Neural cell (in vitro differentiated cells): ENCODE measurements at regions not wholly inside any gene's neighbourhood (a gene's known extent, or its start where the extent isn't known, plus 50 kb on each side); places are given as distances from the start of the nearest gene placed in this dataset.

Source experiments
- H2AFZ ChIP-seq: fragments of 200-600, 300-800 bp; sonication (generic), shearing (Covaris generic); 2 replicates; pipeline ENCODE4 v1.6.0; 2014; ENCODE audit warnings: low read depth, mild to moderate bottlenecking, antibody characterized with exemption, low read length, moderate library complexity
- H3F3A ChIP-seq: fragments of 200-600 bp; shearing (Covaris generic); 2 replicates; pipeline ENCODE4 v1.6.1; 2016; ENCODE audit warnings: mild to moderate bottlenecking, moderate library complexity, mixed read lengths, antibody characterized with exemption, low read length; ENCODE audit not compliant: insufficient read depth, poor library complexity, severe bottlenecking
- H3K27ac ChIP-seq: fragments of 200-600, 300-800 bp; sonication (generic), shearing (Covaris generic); 2 replicates; pipeline ENCODE4 v1.5.1; 2014; ENCODE audit warnings: mild to moderate bottlenecking, low read length, moderate library complexity
- H3K27me3 ChIP-seq: fragments of 300-800, 200-600 bp; sonication (generic), shearing (Covaris generic); 2 replicates; pipeline ENCODE4 v1.6.0; 2014; ENCODE audit warnings: mild to moderate bottlenecking, low read depth, low read length, moderate library complexity; ENCODE audit not compliant: insufficient read depth
- H3K36me3 ChIP-seq: fragments of 300-800, 200-600 bp; sonication (generic), shearing (Covaris generic); 2 replicates; pipeline ENCODE4 v1.5.1; 2014; ENCODE audit warnings: mild to moderate bottlenecking, antibody characterized with exemption, low read length, moderate library complexity; ENCODE audit not compliant: insufficient read depth
- H3K4me2 ChIP-seq: fragments of 300-800, 200-600 bp; sonication (generic), shearing (Covaris generic); 2 replicates; pipeline ENCODE4 v1.6.0; 2014; ENCODE audit warnings: mild to moderate bottlenecking, low read length
- H3K4me3 ChIP-seq: fragments of 300-800, 200-600 bp; sonication (generic), shearing (Covaris generic); 2 replicates; pipeline ENCODE4 v1.5.1; 2014; ENCODE audit warnings: mild to moderate bottlenecking, low read length, moderate library complexity
- H3K79me2 ChIP-seq: fragments of 200-600 bp; shearing (Covaris generic); replicated peaks from 2 replicates; pipeline ENCODE4 v1.6.0; 2014; ENCODE audit warnings: mild to moderate bottlenecking, low read length, moderate library complexity; ENCODE audit not compliant: insufficient read depth
- H3K9ac ChIP-seq: fragments of 300-800, 200-600 bp; sonication (generic), shearing (Covaris generic); 2 replicates; pipeline ENCODE4 v1.6.1; 2016; ENCODE audit warnings: mild to moderate bottlenecking, low read length, mixed read lengths
- H3K9me2 ChIP-seq: fragments of 200-600 bp; shearing (Covaris generic); 2 replicates; pipeline ENCODE4 v1.6.1; 2016; ENCODE audit warnings: mild to moderate bottlenecking, low read length, mixed read lengths; ENCODE audit not compliant: insufficient read depth
- H3K9me3 ChIP-seq: fragments of 200-600, 300-800 bp; sonication (generic), shearing (Covaris generic); 2 replicates; pipeline ENCODE4 v1.6.1; 2016; ENCODE audit warnings: mild to moderate bottlenecking, mixed run types, low read length, moderate library complexity, mixed read lengths
- H4K20me1 ChIP-seq: fragments of 200-600 bp; shearing (Covaris generic); 2 replicates; pipeline ENCODE4 v1.6.1; 2016; ENCODE audit warnings: mild to moderate bottlenecking, mixed run types; ENCODE audit not compliant: insufficient read depth
- MXI1 ChIP-seq: fragments of 450-650 bp; conservative IDR thresholded peaks from 2 replicates; pipeline ENCODE4 v1.6.1; 2014; ENCODE audit warnings: antibody characterized with exemption, mild to moderate bottlenecking; ENCODE audit not compliant: poor library complexity, severe bottlenecking
- POLR2AphosphoS5 ChIP-seq: IDR thresholded peaks from 2 replicates; pipeline ENCODE4 v1.6.1; 2012
- SMC3 ChIP-seq: fragments of 450-650 bp; conservative IDR thresholded peaks from 2 replicates; pipeline ENCODE4 v1.6.1; 2014; ENCODE audit warnings: antibody characterized with exemption, mild to moderate bottlenecking, moderate library complexity; ENCODE audit not compliant: poor library complexity
- TAF1 ChIP-seq: IDR thresholded peaks from 2 replicates; pipeline ENCODE4 v1.6.1; 2012; ENCODE audit warnings: low read depth
- TF ChIP-seq, protein P1 (sequence below): fragments of 450-650 bp; IDR thresholded peaks from 2 replicates; pipeline ENCODE4 v1.5.1; 2014; ENCODE audit warnings: antibody characterized with exemption, mild to moderate bottlenecking, moderate library complexity; ENCODE audit not compliant: poor library complexity, severe bottlenecking
- TF ChIP-seq, protein P2 (sequence below): IDR thresholded peaks from 2 replicates; pipeline ENCODE4 v1.6.1; 2012; ENCODE audit warnings: borderline replicate concordance

DNA sequence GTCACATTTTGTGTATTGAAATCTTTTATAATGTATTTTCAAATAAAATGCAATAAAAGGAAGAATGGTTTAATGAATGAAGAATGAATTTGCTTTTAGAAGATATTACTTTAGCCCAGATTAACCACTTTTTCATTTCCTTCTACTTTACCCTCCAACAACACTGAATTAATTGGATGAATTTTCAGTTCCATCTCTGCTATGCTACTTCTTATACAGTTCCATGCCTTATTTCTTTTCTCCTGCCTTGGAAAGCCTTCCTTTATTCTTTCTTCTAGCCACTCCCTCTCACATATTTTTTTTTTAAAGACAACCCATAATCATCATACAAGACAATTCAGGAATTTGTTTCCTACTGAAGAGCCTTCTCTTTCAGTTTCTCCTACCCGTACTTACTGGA lies 296.6 kb upstream of the TNC start:
- Histone ChIP-seq H3K36me3 (no peaks in the 10 kb centered on the region), H3K9ac (no peak overlapping the region), H3F3A (no peaks in the 10 kb centered on the region), H3K9me3 (no peaks in the 10 kb centered on the region), H3K9me2 (no peaks in the 10 kb centered on the region), H3K27me3 (no peaks in the 10 kb centered on the region), H4K20me1 (no peaks in the 10 kb centered on the region), H3K4me3 (no peak overlapping the region), H3K4me2 (no peak overlapping the region), H3K79me2 (no peaks in the 10 kb centered on the region), H2AFZ (no peak overlapping the region), H3K27ac (no peak overlapping the region)
- TF ChIP-seq, protein P1, sequence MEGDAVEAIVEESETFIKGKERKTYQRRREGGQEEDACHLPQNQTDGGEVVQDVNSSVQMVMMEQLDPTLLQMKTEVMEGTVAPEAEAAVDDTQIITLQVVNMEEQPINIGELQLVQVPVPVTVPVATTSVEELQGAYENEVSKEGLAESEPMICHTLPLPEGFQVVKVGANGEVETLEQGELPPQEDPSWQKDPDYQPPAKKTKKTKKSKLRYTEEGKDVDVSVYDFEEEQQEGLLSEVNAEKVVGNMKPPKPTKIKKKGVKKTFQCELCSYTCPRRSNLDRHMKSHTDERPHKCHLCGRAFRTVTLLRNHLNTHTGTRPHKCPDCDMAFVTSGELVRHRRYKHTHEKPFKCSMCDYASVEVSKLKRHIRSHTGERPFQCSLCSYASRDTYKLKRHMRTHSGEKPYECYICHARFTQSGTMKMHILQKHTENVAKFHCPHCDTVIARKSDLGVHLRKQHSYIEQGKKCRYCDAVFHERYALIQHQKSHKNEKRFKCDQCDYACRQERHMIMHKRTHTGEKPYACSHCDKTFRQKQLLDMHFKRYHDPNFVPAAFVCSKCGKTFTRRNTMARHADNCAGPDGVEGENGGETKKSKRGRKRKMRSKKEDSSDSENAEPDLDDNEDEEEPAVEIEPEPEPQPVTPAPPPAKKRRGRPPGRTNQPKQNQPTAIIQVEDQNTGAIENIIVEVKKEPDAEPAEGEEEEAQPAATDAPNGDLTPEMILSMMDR = no peak
- TF ChIP-seq, protein P2, sequence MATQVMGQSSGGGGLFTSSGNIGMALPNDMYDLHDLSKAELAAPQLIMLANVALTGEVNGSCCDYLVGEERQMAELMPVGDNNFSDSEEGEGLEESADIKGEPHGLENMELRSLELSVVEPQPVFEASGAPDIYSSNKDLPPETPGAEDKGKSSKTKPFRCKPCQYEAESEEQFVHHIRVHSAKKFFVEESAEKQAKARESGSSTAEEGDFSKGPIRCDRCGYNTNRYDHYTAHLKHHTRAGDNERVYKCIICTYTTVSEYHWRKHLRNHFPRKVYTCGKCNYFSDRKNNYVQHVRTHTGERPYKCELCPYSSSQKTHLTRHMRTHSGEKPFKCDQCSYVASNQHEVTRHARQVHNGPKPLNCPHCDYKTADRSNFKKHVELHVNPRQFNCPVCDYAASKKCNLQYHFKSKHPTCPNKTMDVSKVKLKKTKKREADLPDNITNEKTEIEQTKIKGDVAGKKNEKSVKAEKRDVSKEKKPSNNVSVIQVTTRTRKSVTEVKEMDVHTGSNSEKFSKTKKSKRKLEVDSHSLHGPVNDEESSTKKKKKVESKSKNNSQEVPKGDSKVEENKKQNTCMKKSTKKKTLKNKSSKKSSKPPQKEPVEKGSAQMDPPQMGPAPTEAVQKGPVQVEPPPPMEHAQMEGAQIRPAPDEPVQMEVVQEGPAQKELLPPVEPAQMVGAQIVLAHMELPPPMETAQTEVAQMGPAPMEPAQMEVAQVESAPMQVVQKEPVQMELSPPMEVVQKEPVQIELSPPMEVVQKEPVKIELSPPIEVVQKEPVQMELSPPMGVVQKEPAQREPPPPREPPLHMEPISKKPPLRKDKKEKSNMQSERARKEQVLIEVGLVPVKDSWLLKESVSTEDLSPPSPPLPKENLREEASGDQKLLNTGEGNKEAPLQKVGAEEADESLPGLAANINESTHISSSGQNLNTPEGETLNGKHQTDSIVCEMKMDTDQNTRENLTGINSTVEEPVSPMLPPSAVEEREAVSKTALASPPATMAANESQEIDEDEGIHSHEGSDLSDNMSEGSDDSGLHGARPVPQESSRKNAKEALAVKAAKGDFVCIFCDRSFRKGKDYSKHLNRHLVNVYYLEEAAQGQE = no peak
- TF ChIP-seq POLR2AphosphoS5 (no peak), SMC3 (no peak)

DNA sequence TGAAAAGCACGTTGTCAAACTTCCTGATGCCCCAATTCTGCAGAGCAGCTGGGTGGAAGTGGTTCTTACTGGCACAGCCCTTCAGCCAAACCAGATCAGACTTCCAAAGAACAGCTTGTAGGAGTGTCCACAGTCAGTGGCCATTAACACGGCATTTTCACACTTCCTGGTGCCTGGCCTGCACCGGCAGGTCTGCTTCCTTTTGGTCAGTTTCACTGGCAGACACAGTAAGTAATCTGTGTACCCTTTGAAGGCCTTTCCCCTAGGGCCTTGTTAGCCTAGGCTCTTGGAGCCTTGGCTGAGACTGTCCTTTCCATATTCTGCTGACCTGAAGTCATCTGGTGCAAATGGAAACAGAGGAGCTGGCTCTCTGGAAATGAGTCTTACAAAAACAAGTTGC lies 297.5 kb upstream of the TNC start:
- TF ChIP-seq, protein P1 = no peak
- TF ChIP-seq SMC3 (no peak), TAF1 (no peak), MXI1 (no peak)
- TF ChIP-seq, protein P2 = no peak
- Histone ChIP-seq H2AFZ (no peak overlapping the region), H3K9ac (no peak overlapping the region)

More for the DNA sequence above, 297.5 kb upstream of the TNC start:
- Histone ChIP-seq H3K27me3 (no peaks in the 10 kb centered on the region), H3K9me2 (no peaks in the 10 kb centered on the region), H4K20me1 (no peaks in the 10 kb centered on the region), H3K36me3 (no peaks in the 10 kb centered on the region), H3K79me2 (no peaks in the 10 kb centered on the region), H3K4me3 (no peak overlapping the region), H3K9me3 (no peaks in the 10 kb centered on the region), H3K27ac (no peak overlapping the region), H3K4me2 (no peak overlapping the region), H3F3A (no peaks in the 10 kb centered on the region)
